Ishikawa (cell line): ENCODE measurements at regions not wholly inside any gene's neighbourhood (a gene's known extent, or its start where the extent isn't known, plus 50 kb on each side); places are given as distances from the start of the nearest gene placed in this dataset.

Experiments
- EP300 ChIP-seq: IDR thresholded peaks from 2 replicates; pipeline ENCODE4 v1.6.1; 2012; ENCODE audit warnings: borderline replicate concordance
- RAD21 ChIP-seq: IDR thresholded peaks from 2 replicates; pipeline ENCODE4 v1.6.1; 2012; ENCODE audit warnings: low read depth
- TAF1 ChIP-seq: IDR thresholded peaks from 2 replicates; pipeline ENCODE4 v1.6.1; 2012; ENCODE audit warnings: low read depth, mild to moderate bottlenecking
- TCF12 ChIP-seq: IDR thresholded peaks from 2 replicates; pipeline ENCODE4 v1.6.1; 2012; ENCODE audit warnings: low read depth
- TEAD4 ChIP-seq: IDR thresholded peaks from 2 replicates; pipeline ENCODE4 v1.6.1; 2012
- YY1 ChIP-seq: IDR thresholded peaks from 2 replicates; pipeline ENCODE4 v1.6.1; 2012; ENCODE audit warnings: low read depth
- TF ChIP-seq, protein P1 (sequence below): IDR thresholded peaks from 2 replicates; pipeline ENCODE4 v1.6.1; 2012

DNA sequence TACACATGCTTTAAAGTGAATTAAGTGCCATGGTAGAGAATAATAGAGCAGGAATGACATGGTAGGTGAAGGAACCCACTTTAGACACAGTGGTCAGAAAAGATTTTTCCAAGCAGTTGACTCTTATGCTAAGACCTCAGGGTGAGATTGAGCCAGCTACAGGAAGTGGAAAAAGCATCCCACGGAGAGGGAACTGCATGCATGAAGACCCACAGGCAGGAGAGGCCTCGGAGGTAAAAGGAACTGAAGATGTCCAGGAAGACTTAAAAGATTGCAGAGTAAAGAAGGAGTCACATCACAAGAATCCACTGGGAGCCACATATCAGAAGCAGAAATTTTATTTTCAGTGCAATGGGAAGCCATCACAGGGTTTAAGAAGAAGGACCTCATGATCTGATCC, 499.2 kb upstream of the FAM98A start:
- TF ChIP-seq YY1 (no peak), TEAD4 (no peak), TAF1 (no peak), EP300 (no peak), TCF12 (no peak), RAD21 (no peak)
- TF ChIP-seq, protein P1, sequence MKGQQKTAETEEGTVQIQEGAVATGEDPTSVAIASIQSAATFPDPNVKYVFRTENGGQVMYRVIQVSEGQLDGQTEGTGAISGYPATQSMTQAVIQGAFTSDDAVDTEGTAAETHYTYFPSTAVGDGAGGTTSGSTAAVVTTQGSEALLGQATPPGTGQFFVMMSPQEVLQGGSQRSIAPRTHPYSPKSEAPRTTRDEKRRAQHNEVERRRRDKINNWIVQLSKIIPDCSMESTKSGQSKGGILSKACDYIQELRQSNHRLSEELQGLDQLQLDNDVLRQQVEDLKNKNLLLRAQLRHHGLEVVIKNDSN = no peak
